GM18517 (cell line): ENCODE measurements at regions not wholly inside any gene's neighbourhood (a gene's known extent, or its start where the extent isn't known, plus 50 kb on each side); places are given as distances from the start of the nearest gene placed in this dataset.

Experiments used
- ATAC-seq: cut with Tn5 transposase; IDR thresholded peaks from one replicate; pipeline ENCODE4 v1.9.1; 2021; ENCODE audit warnings: mild to moderate bottlenecking, moderate library complexity; ENCODE audit not compliant: unreplicated experiment

DNA sequence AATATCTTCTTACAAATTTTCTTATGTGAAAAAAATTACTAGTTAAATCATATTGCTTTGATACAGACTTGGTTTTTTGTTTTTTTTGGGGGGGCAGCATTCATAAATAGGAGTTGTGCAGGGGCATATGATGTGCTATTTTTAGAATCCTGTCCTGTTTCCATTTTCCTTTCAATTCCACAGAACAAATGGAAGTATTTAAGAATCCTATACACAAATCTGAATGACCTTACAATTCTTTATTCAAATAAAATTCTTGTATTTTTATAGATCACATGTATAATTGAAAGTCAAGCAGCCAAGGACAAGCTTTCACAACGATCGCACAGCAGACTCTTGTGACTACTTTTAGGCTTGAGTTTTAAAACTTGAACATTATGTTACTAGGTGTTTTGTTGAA is 523.9 kb downstream of the ANKRD50 start:
- no peak for ATAC-seq

DNA sequence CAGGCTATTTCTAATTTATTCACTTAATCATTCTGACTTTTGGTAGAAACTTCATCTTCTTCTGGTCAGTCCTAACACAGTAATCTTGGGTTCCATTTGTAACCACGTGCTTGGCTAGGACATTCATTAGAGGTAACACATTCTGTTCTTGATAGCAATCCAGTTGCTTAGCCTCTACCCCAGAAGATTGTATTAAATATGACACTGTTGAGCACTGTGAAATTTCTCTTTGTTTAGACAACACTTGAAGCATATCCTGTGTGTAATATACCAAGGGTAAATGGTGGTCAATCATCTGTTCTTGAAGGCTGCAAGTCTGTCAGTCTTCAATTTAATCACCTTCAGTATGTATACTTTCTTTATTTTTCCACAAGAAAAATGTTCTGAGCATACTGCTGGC is 523.0 kb downstream of the ANKRD50 start:
- ATAC-seq: no peak

DNA sequence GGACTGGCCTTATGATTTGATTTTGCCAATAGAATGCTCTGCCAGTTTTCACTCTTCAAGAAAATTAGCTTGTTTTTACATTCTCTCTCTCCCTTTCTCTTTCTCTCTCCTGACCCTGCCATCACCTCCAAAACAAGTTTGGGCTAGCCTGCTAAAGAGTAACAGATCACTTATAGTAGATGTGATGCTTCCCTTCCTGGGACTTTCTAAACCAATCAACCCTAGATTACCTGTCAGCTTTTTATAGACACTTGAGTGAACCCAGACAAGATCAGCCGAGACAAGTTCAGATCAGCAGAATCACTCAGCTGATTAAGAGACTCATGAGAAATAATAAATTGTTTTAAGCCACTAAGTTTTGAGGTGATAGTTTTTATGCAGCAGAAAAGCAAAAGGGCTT is 521.2 kb downstream of the ANKRD50 start:
- no peak for ATAC-seq

DNA sequence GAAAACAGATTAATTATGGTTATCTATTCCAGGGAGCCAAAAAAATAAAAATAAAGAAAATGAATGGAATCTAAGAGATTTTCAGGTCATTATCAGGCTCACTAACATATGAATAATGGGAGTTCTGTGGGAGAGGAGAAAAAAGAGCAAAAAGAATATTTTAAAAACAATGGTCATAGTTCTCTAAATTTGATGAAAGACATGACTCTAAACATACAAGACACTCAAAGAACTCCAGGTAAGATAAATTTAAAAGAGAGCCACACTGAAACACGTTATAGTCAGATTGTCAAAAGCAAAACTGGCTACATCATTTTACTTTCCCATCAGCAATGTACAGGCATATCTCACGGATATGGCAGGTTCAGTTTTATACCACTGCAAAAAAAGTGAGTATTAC is 520.0 kb downstream of the ANKRD50 start:
- ATAC-seq: no peak

DNA sequence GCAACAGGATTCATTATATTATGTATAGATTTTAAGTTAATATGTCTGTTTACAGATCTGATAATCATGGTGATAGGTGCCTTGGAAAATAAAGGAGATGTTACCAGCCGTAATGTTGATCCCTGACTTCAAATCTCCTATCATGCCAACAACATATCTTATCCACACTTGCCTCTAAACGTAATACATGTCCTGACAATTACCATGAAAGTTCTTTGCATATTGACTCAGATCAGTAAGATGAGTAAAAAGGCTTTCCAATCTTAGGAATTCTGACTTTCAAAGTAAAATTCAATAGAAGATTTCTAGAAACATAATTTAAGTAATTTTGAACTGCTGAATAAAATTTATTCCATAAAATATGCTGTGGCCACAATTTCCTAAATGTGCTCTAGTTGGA is 513.3 kb downstream of the ANKRD50 start:
- ATAC-seq: no peak

DNA sequence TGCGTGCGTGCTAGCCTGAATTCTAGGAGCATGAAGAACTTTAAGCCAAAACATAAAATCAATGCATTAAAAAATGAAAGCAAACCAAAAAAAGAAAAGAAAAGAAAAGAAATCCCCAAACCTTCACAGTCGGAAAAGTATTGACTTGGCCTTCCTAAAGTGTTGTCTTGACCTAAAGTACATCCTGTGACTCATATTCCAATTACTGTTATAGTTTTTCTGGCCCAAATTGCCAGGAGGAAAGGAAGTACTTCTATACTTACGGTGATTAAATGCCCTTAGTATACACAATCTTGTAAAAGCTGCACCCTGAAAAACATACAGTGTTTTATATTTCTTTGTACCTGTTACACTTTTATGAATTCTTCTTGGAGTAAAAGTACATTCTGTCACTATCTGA is 512.8 kb downstream of the ANKRD50 start:
- no peak for ATAC-seq

DNA sequence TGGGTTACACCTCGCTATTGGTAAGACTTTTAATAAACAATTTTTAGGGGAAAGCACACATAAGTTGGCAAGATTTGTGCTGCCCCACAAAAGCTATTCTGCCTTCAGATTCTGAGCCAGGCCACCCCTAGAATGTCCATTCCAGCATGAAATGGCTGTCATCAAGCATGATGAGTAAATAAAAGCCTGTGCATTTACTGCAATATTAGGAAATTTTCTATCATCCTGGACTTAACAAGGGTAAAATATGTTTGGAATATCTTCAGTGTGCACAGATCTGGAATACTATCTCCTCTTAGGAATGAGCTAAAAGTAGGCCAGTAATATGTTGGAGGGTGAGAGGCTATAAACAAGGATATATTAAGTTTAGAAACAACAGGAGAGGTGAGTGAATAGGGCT is 510.9 kb downstream of the ANKRD50 start:
- ATAC-seq: no peak

DNA sequence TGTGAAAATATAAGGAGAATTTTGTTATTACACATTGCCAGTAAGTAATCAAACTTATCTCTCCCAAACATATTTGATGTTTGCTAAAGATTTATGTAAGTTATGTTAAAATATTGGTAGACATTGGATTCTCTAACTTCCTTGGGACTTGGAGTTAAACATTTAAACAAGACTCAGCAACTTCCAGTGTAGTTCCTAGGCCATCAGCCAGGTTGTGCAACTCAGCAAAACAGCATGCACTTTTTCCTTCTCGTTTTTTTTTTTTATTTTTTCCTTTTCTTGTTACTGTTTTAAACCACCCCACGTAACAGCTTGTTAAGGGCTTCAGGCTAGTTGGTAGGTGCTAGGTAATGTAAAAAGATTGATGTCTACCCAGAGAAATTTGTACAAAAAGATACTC is 510.4 kb downstream of the ANKRD50 start:
- no peak for ATAC-seq

DNA sequence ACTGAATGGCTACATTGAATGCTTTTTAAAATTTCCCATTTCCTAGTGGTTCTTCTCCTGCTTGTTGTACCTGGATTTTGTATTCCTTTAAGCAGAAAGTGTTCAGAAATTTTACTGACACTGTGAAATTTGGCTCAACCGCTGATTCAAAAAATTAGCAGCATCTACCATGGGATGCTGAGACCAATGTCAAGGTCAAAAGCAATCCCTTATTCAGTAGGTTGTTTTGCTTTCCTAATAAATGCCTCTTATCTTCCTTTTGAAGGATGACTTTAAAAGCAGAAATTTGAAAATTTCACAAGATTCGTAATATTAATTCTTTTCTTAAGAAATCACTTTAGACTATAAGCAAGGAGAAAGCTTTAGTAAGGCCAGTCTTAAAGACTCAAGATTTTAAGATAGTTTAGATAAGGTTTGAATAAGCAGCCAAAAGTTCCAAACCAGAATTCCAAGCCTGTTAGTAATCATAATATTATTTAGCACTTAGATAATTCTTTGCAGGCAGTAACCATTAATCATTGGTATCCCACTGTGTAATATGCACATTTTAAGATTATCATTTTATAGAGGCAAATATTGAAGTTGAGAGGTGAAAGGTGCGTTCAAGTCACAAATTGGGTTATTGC is 508.8 kb downstream of the ANKRD50 start:
- no peak for ATAC-seq

DNA sequence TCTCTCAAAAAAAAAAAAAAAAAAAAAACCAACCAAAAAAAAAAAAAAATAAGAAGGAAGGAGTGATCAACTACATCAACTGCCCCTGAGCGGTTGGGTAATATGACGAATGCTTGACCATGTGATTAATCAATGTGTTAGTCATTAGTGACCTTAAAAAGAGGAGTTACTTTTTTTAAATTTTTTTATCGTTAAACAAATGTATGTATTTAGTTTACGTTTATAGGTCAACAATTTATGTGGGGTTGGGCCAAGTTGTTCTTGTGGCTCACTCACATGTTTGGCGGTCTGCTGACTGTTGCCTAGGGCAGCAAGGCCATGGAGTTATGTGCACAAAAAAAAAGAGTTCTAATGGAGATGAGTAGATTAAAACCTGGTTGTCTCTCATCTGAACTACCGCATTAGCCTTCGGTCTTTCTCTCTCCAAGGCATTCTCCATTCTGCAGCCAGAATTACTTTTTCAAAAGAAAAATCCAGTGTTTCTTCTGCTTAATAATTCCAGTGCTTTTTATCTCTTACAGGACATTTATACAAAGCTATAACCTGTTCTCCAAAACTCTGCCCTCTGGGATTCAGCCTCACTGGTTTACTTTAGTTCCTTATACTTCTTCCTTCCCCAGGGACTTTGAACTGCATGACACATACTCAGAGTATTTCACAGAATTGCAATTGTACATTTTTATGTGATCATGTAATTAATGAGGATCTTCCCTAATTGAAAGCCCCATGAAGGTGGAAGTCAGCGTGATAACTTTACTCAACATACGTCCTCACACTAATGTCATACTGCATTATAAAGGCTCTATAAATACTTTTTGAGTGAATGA is 505.5 kb downstream of the ANKRD50 start:
- ATAC-seq: no peak

DNA sequence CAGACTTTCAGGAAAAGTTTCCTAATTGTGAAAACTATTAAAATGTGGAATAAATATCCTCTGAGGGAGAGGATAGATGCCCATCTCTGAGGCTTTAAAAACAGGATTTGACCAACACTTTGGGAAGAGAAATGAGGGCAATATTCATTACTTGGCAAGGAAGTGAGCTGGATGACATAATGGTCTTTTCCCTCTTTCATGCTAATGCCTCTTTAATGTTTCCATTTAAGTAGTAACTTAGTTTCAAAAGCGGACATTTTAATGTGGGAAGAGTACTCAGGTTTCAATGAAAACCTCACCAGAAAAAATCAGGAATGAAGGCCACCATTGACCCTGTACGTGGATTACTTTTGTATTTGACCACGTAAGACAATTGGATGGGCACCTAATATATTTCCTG is 503.3 kb downstream of the ANKRD50 start:
- ATAC-seq: no peak

DNA sequence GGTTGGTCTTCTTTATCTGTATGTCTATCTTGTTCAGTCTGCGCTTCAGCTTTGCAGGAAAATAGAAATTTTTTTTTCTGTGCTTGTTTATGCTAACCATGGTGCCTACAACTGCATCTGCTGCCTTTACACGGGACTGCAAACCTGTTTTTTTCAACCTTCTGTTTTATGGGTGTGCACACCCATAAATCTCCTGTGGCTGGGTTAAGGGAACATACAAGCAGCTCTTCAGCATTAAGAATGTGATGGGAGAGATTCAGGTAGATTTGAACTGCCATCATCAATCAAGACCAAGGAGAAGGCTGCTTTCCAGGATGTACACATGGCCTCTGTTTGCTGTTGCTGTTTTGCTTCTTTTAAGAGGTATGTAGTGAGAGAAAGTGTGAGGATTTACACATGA is 502.9 kb downstream of the ANKRD50 start:
- no peak for ATAC-seq

DNA sequence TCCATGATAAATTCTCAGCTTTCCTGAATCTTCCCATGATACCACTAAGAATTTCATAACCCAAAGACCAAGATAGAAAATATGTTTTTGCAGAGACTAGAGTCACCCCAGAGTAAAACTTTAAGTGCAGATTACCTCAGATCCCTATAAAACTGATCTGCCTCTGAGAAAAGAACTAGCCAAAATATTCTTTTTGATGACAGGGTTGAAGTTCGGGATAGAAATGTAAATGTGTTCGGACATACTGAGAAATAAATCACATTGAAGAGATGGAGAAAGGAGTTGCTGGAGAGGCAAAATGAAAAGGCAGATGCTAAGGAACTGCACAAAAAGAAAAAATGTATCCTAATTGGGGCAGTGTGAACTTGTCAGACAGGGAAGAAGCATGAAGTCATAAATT is 501.8 kb downstream of the ANKRD50 start:
- ATAC-seq: no peak

DNA sequence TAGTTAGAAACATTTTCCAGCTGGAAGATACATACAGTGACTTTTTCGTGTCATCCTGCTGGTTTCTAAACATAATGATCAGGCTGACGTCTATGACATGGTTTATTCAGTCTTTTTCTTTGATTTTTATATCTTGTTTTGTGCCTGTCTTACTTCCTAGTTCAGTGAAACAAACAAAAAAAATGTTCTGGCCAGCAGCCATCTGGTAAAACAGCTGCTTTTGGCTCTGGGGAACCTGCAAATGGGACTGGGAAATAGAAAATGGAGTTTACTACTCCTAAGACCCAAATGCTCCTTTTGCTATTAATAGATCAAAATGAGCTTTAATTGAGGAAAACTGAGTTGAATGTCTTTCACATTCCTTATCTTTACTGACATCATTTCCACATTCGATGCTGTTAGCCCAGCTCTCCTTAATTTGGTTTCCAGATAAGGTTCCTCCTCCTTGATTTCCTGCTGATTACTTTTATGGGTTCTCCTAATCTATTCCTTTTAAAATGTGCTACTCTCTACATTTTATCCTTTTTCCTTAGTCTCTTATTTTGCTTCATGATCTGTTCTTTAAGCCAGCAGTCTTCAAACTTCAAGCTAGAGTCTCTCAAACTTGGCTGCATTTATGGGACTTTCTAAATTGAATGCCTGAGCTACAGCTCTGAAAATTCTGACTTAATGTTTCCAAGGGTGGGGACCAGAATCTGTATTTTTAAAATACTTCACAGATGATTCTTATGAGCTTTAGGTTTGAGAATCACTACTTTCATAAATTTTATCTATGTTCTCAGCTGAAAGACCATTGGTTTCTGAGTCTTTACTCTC is 499.5 kb downstream of the ANKRD50 start:
- ATAC-seq: no peak

DNA sequence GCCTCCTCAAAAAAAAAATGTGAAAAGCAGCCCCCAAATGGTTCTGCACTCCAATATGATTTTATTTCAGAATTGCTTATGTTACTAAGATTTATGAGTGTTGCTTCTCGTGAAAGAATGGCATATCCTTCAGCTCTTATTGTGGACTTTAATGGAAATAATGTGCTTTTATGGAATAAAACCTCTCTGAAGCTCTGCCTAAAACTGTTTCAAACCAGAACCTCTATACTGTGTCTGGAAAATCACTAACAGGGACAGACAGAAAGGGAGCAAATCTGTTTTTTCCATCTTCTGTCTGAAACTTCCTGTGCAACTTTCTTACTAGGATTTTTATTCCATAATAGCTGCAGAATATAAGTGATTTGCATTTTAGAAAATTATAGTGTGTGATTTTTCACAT is 493.1 kb downstream of the ANKRD50 start:
- ATAC-seq: no peak

DNA sequence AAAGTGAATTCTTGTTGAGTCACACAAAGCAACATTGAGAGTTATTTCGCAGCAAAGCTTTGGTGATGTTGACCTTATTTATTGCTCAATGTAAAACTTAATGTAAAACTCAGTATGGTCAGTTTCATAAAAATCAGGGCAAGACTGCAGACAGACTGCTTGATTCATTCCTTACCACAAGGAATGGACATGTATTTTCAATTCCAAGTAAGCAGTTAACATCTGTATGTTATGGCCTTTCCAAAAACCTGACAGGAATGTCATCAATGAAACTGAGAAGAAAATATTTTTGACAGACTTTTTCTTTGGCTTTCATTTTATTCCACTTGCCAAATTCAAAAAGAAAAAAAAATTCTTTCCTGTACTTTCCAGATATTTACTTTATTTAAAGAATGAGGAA is 488.3 kb downstream of the ANKRD50 start:
- ATAC-seq: no peak

DNA sequence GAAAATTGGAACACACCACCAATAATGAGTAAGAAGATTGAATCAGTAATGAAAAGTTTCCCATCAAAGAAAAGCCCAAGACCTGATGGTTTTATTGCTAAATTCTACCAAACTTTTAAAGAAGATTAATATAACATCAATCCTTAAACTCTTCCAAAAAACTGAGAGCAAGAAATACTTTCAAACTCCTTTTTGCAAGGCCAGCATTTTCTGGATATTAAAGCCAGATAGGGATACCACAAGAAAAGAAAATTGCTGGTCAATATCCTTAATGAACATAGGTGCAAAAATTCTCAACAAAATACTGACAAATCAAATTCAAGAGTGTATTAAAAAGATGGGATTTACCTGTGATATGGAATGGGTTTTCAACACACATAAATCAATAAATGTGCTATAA is 484.6 kb downstream of the ANKRD50 start:
- no peak for ATAC-seq

DNA sequence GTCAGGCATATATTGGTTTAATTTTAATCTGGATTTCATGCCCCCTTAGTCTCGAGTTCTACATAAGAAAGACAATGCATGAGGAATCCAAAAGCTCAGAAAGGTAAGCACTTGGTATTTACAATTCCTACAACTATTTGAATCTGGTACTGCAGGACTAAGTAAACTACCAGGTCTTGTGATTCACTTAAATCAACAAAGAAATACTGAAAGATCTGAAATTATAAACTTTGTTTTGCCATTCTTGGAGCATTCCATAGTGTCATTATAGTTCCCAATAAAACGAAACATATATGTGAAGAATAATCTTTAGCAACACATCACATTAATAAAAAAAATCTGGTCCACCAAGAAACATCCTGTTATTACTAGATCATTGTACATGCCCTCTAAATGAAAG is 482.3 kb downstream of the ANKRD50 start:
- ATAC-seq: no peak

DNA sequence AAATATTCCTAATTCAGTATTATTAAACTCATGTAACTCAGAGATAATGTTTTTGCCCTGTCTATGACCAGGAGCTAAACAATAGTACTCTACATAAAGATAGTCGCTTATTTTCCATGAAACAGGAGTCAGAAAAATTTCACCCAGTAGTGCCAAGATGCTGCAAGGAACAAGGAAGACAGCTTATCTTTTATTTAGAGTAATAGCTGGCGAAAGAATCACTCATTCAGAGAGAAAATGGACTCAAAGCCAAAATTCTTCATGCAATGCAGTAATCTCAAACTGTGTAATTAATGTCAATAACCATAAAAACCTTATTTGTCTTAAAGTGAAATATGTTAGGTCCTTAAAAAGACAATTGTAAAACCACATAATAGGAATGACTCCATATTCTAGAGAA is 477.8 kb downstream of the ANKRD50 start:
- no peak for ATAC-seq

DNA sequence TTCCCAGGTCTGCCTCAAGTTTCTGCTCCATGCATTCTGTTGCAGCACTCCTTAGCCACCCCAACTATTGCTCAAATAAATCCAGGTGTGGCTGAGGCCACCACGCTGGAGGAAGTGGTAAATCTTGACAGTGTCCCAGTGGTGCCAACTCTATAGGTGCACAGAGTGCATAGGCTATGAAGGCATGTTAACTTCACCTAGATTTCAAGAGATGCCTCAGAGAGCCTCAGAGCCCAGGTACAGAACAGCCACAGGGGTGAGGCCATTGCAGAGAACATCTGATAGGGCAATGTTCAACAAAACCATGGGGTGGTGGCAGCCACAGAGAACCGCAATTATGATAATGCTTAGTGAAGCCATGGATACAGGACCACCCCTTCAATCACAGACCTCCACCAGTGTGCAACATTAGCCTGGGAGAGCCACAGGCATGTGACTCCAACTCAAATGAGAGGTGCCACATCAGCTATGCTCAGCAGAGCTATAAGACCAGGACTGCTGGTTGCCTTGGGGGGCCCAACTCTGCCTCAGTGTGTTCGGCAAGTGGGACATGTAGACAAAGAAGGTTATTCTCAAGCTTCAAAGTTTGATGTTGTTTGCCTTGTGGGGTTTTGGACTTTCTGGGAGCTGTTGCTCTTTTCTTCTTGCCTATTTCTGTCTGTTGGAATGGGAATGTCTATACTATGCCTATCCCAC is 468.7 kb downstream of the ANKRD50 start:
- no peak for ATAC-seq

DNA sequence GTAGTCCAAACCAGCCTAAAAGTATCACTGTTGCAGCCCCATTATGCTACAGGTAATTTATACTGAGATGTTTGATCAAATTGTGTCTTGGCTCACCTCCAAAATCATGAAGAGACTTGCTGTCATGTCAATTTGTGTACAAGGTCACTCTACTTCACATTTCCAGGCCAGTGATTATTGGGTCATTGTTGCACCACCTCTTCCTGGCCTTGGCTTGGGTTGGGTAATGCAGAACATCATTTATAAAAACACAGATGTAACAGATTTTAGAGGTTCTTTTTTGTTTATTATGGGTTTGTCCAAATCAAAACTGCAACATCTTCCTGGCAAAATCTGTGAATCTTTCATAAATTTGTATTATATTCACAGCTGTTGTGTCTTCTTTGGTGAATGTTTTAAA is 459.5 kb downstream of the ANKRD50 start:
- ATAC-seq: no peak
